GM12878 (cell line): ENCODE measurements at regions not wholly inside any gene's neighbourhood (a gene's known extent, or its start where the extent isn't known, plus 50 kb on each side); places are given as distances from the start of the nearest gene placed in this dataset.

Experiments used
- ATAC-seq: fragments of 200-7000 bp; cut with Tn5 transposase; 3 replicates; pipeline ENCODE4 v1.9.1; 2020; ENCODE audit warnings: mild to moderate bottlenecking, moderate library complexity
- BruUV-seq: library from RNA; stranded (reverse); fragments of 400-500 nt; replicated peaks from 2 replicates; lab custom pipeline; 2021; lab: Mats Ljungman, UMichigan
- CTCF ChIA-PET: fragments of 300-600 bp; sonication (Branson Sonifier 250); formaldehyde crosslinking; extraction: SDS; loops from one replicate; lab custom pipeline; 2021; ENCODE audit warnings: inconsistent platforms; lab: Yijun Ruan, JAX
- POLR2A ChIA-PET: fragments of 350-600 bp; formaldehyde crosslinking; extraction: SDS; loops from one replicate; lab custom pipeline; 2021; ENCODE audit warnings: inconsistent platforms; lab: Charles Lee
- RAD21 ChIA-PET: fragments of 300-600 bp; sonication (Branson Sonifier 250); formaldehyde crosslinking; loops from one replicate; lab custom pipeline; 2023; ENCODE audit warnings: antibody characterized with exemption; ENCODE audit not compliant: unreplicated experiment; lab: Charles Lee
- SMC1A ChIA-PET: fragments of 300-600 bp; sonication (Branson Sonifier 250); formaldehyde crosslinking; loops from one replicate; lab custom pipeline; 2023; ENCODE audit not compliant: unreplicated experiment, uncharacterized antibody; lab: Charles Lee
- DNase-seq: peaks from one replicate; pipeline ENCODE4 v3.0.0-alpha.2; 2011; ENCODE audit warnings: low read depth, low spot score
- FAIRE-seq: peaks from 3 replicates; lab custom pipeline; 2011; peaks lifted over from hg19 to GRCh38; lab: Jason Lieb, UNC
- H2AFZ ChIP-seq: 2 replicates; pipeline ENCODE4 v1.6.0; 2011; ENCODE audit warnings: low read depth, low read length, control low read depth; ENCODE audit not compliant: control insufficient read depth
- H3K27ac ChIP-seq: 2 replicates; pipeline ENCODE4 v1.5.1; 2011; ENCODE audit warnings: control low read depth; ENCODE audit not compliant: control insufficient read depth, insufficient read depth
- H3K27me3 ChIP-seq, 2 experiments: replicated peaks in 1 of 2; 2 replicates each; pipeline versions ENCODE4 v1.6.0 to v1.6.1; 2011; ENCODE audit warnings: low read length in 1 of 2; ENCODE audit not compliant: control insufficient read depth in 2 of 2, insufficient read depth in 2 of 2
- H3K36me3 ChIP-seq, 2 experiments: 2 replicates each; pipeline ENCODE4 v1.5.1; 2011; ENCODE audit warnings: low read length in 1 of 2; ENCODE audit not compliant: control insufficient read depth in 2 of 2, insufficient read depth in 2 of 2
- H3K4me1 ChIP-seq: 2 replicates; pipeline ENCODE4 v1.6.1; 2011; ENCODE audit warnings: mild to moderate bottlenecking, low read length, moderate library complexity, mixed read lengths; ENCODE audit not compliant: control insufficient read depth, insufficient read depth
- H3K4me2 ChIP-seq: 2 replicates; pipeline ENCODE4 v1.6.0; 2011; ENCODE audit warnings: control low read depth; ENCODE audit not compliant: control insufficient read depth, insufficient read depth
- H3K4me3 ChIP-seq: fragments of 200-600 bp; sonication (generic); 2 replicates; pipeline ENCODE4 v1.5.1; 2016
- H3K79me2 ChIP-seq: 2 replicates; pipeline ENCODE4 v1.6.0; 2011; ENCODE audit warnings: low read length; ENCODE audit not compliant: control insufficient read depth, insufficient read depth
- H3K9ac ChIP-seq: 2 replicates; pipeline ENCODE4 v1.8.0; 2011; ENCODE audit warnings: low read length, control low read depth, mixed read lengths; ENCODE audit not compliant: control insufficient read depth, insufficient read depth
- H3K9me3 ChIP-seq: replicated peaks from 3 replicates; pipeline ENCODE4 v1.5.1; 2011; ENCODE audit warnings: mild to moderate bottlenecking, low read length; ENCODE audit not compliant: control insufficient read depth, insufficient read depth
- H4K20me1 ChIP-seq: 2 replicates; pipeline ENCODE4 v1.6.0; 2011; ENCODE audit not compliant: control insufficient read depth, insufficient read depth
- BCL3 ChIP-seq: IDR thresholded peaks from 2 replicates; pipeline ENCODE4 v1.6.1; 2011; ENCODE audit warnings: borderline replicate concordance, low read depth, mild to moderate bottlenecking, moderate library complexity, low read length; ENCODE audit not compliant: insufficient read depth, poor library complexity, severe bottlenecking
- BCLAF1 ChIP-seq: fragments of 450-650 bp; IDR thresholded peaks from 2 replicates; pipeline ENCODE4 v1.6.1; 2017; ENCODE audit warnings: antibody characterized with exemption, mild to moderate bottlenecking, moderate library complexity
- CREM ChIP-seq: IDR thresholded peaks from 2 replicates; pipeline ENCODE4 v1.6.1; 2014; ENCODE audit warnings: antibody characterized with exemption, low read depth
- FOS ChIP-seq: IDR thresholded peaks from 3 replicates; pipeline ENCODE4 v1.6.1; 2011; ENCODE audit warnings: borderline replicate concordance; ENCODE audit not compliant: insufficient read length; ENCODE audit errors: extremely low read depth
- HDGF ChIP-seq: fragments of 450-650 bp; IDR thresholded peaks from 2 replicates; pipeline ENCODE4 v1.6.1; 2016; ENCODE audit warnings: antibody characterized with exemption
- IKZF2 ChIP-seq, 2 experiments: fragments of 450-650 bp; IDR thresholded peaks; 2 replicates each; pipeline ENCODE4 v1.6.1; 2017; ENCODE audit warnings: mild to moderate bottlenecking in 2 of 2, moderate library complexity in 2 of 2
- MEF2A ChIP-seq: IDR thresholded peaks from 2 replicates; pipeline ENCODE4 v1.6.1; 2011; ENCODE audit warnings: low read depth, mild to moderate bottlenecking, low read length, moderate library complexity; ENCODE audit not compliant: insufficient read depth
- NFXL1 ChIP-seq: fragments of 450-650 bp; IDR thresholded peaks from 2 replicates; pipeline ENCODE4 v1.6.1; 2017; ENCODE audit warnings: antibody characterized with exemption, mild to moderate bottlenecking, borderline replicate concordance
- NR2C2 ChIP-seq: IDR thresholded peaks from 2 replicates; pipeline ENCODE4 v1.6.1; 2011; ENCODE audit warnings: borderline replicate concordance, low read depth; ENCODE audit not compliant: control insufficient read depth, insufficient read length
- RB1 ChIP-seq: fragments of 450-650 bp; formaldehyde crosslinking; IDR thresholded peaks from 2 replicates; pipeline ENCODE4 v1.6.1; 2017; ENCODE audit warnings: mild to moderate bottlenecking, borderline replicate concordance
- SREBF1 ChIP-seq: IDR thresholded peaks from 2 replicates; pipeline ENCODE4 v1.6.1; 2012; ENCODE audit warnings: mild to moderate bottlenecking, low read length
- SRF ChIP-seq, 2 experiments: IDR thresholded peaks; 2 replicates each; pipeline ENCODE4 v1.6.1; 2011; ENCODE audit warnings: low read depth in 2 of 2, low read length in 2 of 2, mild to moderate bottlenecking in 1 of 2, moderate library complexity in 1 of 2
- YBX1 ChIP-seq: fragments of 450-650 bp; IDR thresholded peaks from 2 replicates; pipeline ENCODE4 v1.6.1; 2016; ENCODE audit warnings: antibody characterized with exemption
- ZNF592 ChIP-seq: fragments of 450-650 bp; IDR thresholded peaks from 2 replicates; pipeline ENCODE4 v1.6.1; 2017; ENCODE audit warnings: mild to moderate bottlenecking, moderate library complexity
- WGBS: methylation state at CpG from one replicate; pipeline ENCODE4 v1.1.6; 2016; ENCODE audit warnings: low lambda C conversion rate; ENCODE audit not compliant: insufficient replicate concordance, insufficient coverage; ENCODE audit errors: missing lambda C conversion rate; 5-methylcytosine and 5-hydroxymethylcytosine counted together
- in situ Hi-C: fragments of 300-500 bp; cut with MboI; formaldehyde crosslinking; loops from 9 replicates; pipeline ENCODE4 v1.14.3; 2018; ENCODE audit warnings: mixed read lengths
- intact Hi-C: fragments of 100-400 bp; cut with micrococcal nuclease; formaldehyde crosslinking; loops from one replicate; pipeline ENCODE4 v1.14.2; 2022; ENCODE audit not compliant: unreplicated experiment

- TF ChIP-seq BCLAF1 (no peak), NFXL1 (no peak), IKZF2 (IDR thresholded peaks at IDR 0.05) (no peak), BCL3 (no peak)
Observed at GRCh38 chr7:81066797-81067196, 147.9 kb upstream of the SEMA3C start (continued).

- CTCF ChIA-PET: no interaction called here
- no peak overlapping the region for H3K4me2 ChIP-seq
- H4K20me1 ChIP-seq: no peaks in the 10 kb centered on the region
- no peak overlapping the region for H3K4me3 ChIP-seq
- 0% methylated on average over 1 of the region's 1 CpG for WGBS
- no peak for FAIRE-seq
- SMC1A ChIA-PET: no interaction called here
- TF ChIP-seq ZNF592: no peak
- TF ChIP-seq FOS: no peak
- no peak for TF ChIP-seq RB1
- no peak for TF ChIP-seq CREM
- no peak for TF ChIP-seq SREBF1
- TF ChIP-seq NR2C2: no peak
- TF ChIP-seq SRF (IDR thresholded peaks at IDR 0.05; ENCODE audit: low read depth in 2 of 2, low read length in 2 of 2): no peak
- no peak for TF ChIP-seq HDGF
- no peak for TF ChIP-seq YBX1
- TF ChIP-seq MEF2A: no peak
- POLR2A ChIA-PET: no interaction called here
- no peaks in the 10 kb centered on the region for H3K36me3 ChIP-seq
- H3K4me1 ChIP-seq: no peaks in the 10 kb centered on the region
- no peak for DNase-seq
- H2AFZ ChIP-seq: no peak overlapping the region
- H3K9me3 ChIP-seq: no peaks in the 10 kb centered on the region
- H3K27me3 ChIP-seq: no peaks in the 10 kb centered on the region
- no TSS peak for BruUV-seq
- H3K79me2 ChIP-seq: no peaks in the 10 kb centered on the region
- no peak overlapping the region for H3K9ac ChIP-seq
- H3K27ac ChIP-seq: no peak overlapping the region
- in situ Hi-C loops (no loop called here), intact Hi-C loops (no loop called here)
- RAD21 ChIA-PET: no interaction called here
- no peak for ATAC-seq
Observed at GRCh38 chr7:81064426-81064825, 145.6 kb upstream of the SEMA3C start.
